Liver (tissue), 8 donors: ENCODE measurements at regions not wholly inside any gene's neighbourhood (a gene's known extent, or its start where the extent isn't known, plus 50 kb on each side); places are given as distances from the start of the nearest gene placed in this dataset.

Experiments
- DNase-seq: peaks from one replicate; pipeline ENCODE4 v3.0.0-alpha.2; 2017; ENCODE audit warnings: low spot score
- H3K27ac ChIP-seq, 2 donors: one replicate each; pipeline ENCODE4 v1.7.0; 2013; ENCODE audit warnings: inconsistent platforms in 2 of 2, low read length in 2 of 2, control low read depth in 1 of 2, low read depth in 1 of 2, mild to moderate bottlenecking in 1 of 2
- H3K27me3 ChIP-seq, 4 donors: one replicate each; pipeline versions ENCODE4 v1.6.1 to v1.7.0; 2013; ENCODE audit warnings: low read length in 3 of 4, inconsistent platforms in 1 of 4, mild to moderate bottlenecking in 1 of 4, moderate library complexity in 1 of 4; ENCODE audit not compliant: control insufficient read depth in 4 of 4, insufficient read depth in 4 of 4
- H3K36me3 ChIP-seq, 4 donors: one replicate each; pipeline versions ENCODE4 v1.6.1 to v1.7.0; 2013; ENCODE audit warnings: low read length in 3 of 4, mild to moderate bottlenecking in 3 of 4, low read depth in 1 of 4, moderate library complexity in 1 of 4; ENCODE audit not compliant: control insufficient read depth in 4 of 4, insufficient read depth in 3 of 4
- H3K4me1 ChIP-seq, 4 donors: one replicate each; pipeline versions ENCODE4 v1.6.1 to v1.7.0; 2013; ENCODE audit warnings: low read length in 3 of 4, mild to moderate bottlenecking in 3 of 4, moderate library complexity in 1 of 4; ENCODE audit not compliant: control insufficient read depth in 4 of 4, insufficient read depth in 4 of 4
- H3K4me3 ChIP-seq, 3 donors: one replicate each; pipeline versions ENCODE4 v1.6.1 to v1.7.0; 2013; ENCODE audit warnings: low read length in 3 of 3, control low read depth in 1 of 3, low read depth in 1 of 3, mild to moderate bottlenecking in 1 of 3
- H3K9ac ChIP-seq, 2 donors: one replicate each; pipeline ENCODE4 v1.7.0; 2013; ENCODE audit warnings: low read length in 2 of 2, mild to moderate bottlenecking in 2 of 2, moderate library complexity in 2 of 2, control low read depth in 1 of 2, low read depth in 1 of 2
- H3K9me3 ChIP-seq, 4 donors: one replicate each; pipeline versions ENCODE4 v1.6.1 to v1.7.0; 2013; ENCODE audit warnings: low read length in 3 of 4; ENCODE audit not compliant: control insufficient read depth in 4 of 4
- ATF3 ChIP-seq: IDR thresholded peaks from 2 replicates; pipeline ENCODE4 v1.6.1; 2016; ENCODE audit warnings: antibody characterized with exemption
- CTCF ChIP-seq: fragments of 150-350 bp; IDR thresholded peaks from 2 replicates; pipeline ENCODE4 v1.5.1; 2017; ENCODE audit warnings: improper control_type of control experiment, low read depth, low read length; ENCODE audit not compliant: missing input control
- EGR1 ChIP-seq, 2 donors: IDR thresholded peaks; 2 replicates each; pipeline ENCODE4 v1.6.1; 2016 to 2018; ENCODE audit warnings: antibody characterized with exemption in 2 of 2, low read depth in 2 of 2
- FOXA1 ChIP-seq: IDR thresholded peaks from 2 replicates; pipeline ENCODE4 v1.6.1; 2016; ENCODE audit warnings: antibody characterized with exemption
- FOXA2 ChIP-seq: IDR thresholded peaks from 2 replicates; pipeline ENCODE4 v1.6.1; 2016; ENCODE audit warnings: antibody characterized with exemption
- GABPA ChIP-seq, 2 donors: IDR thresholded peaks in 1 of 2; conservative IDR thresholded peaks in 1 of 2; 2 replicates each; pipeline ENCODE4 v1.6.1; 2016; ENCODE audit warnings: antibody characterized with exemption in 2 of 2, mild to moderate bottlenecking in 1 of 2, moderate library complexity in 1 of 2
- HNF4A ChIP-seq, 2 donors: conservative IDR thresholded peaks; 2 replicates each; pipeline ENCODE4 v1.6.1; 2016; ENCODE audit warnings: antibody characterized with exemption in 2 of 2, mild to moderate bottlenecking in 2 of 2
- HNF4G ChIP-seq: IDR thresholded peaks from 2 replicates; pipeline ENCODE4 v1.6.1; 2016; ENCODE audit warnings: antibody characterized with exemption
- JUND ChIP-seq, 2 donors: IDR thresholded peaks; 2 replicates each; pipeline ENCODE4 v1.6.1; 2016; ENCODE audit warnings: antibody characterized with exemption in 2 of 2
- MAX ChIP-seq: IDR thresholded peaks from 2 replicates; pipeline ENCODE4 v1.6.1; 2016; ENCODE audit warnings: antibody characterized with exemption
- NR2F2 ChIP-seq: IDR thresholded peaks from 2 replicates; pipeline ENCODE4 v1.6.1; 2016; ENCODE audit warnings: antibody characterized with exemption
- RAD21 ChIP-seq, 2 donors: IDR thresholded peaks; 2 replicates each; pipeline ENCODE4 v1.6.1; 2016; ENCODE audit warnings: antibody characterized with exemption in 2 of 2, mild to moderate bottlenecking in 2 of 2
- RXRA ChIP-seq, 2 donors: IDR thresholded peaks; 2 replicates each; pipeline ENCODE4 v1.6.1; 2017 to 2018; ENCODE audit warnings: antibody characterized with exemption in 2 of 2, mild to moderate bottlenecking in 1 of 2
- SP1 ChIP-seq: IDR thresholded peaks from 2 replicates; pipeline ENCODE4 v1.6.1; 2018; ENCODE audit warnings: antibody characterized with exemption, mild to moderate bottlenecking
- TAF1 ChIP-seq: conservative IDR thresholded peaks from 2 replicates; pipeline ENCODE4 v1.6.1; 2016; ENCODE audit warnings: antibody characterized with exemption, mild to moderate bottlenecking
- YY1 ChIP-seq: IDR thresholded peaks from 2 replicates; pipeline ENCODE4 v1.6.1; 2016; ENCODE audit warnings: antibody characterized with exemption, mild to moderate bottlenecking
- ZBTB33 ChIP-seq: IDR thresholded peaks from 2 replicates; pipeline ENCODE4 v1.6.1; 2016; ENCODE audit warnings: antibody characterized with exemption
- WGBS: extraction: QIAGEN DNeasy Blood & Tissue Kit; methylation state at CpG from one replicate; pipeline ENCODE4 v1.1.7; 2013; 5-methylcytosine and 5-hydroxymethylcytosine counted together
- TF ChIP-seq, protein P1 (sequence below): IDR thresholded peaks from 2 replicates; pipeline ENCODE4 v1.6.1; 2016; ENCODE audit warnings: antibody characterized with exemption, mild to moderate bottlenecking
- donor health status: healthy.
- donor health status: healthy.
- donor health status: healthy.
- donor health status: healthy.
- donor health status: healthy.

- TF ChIP-seq, protein P1, sequence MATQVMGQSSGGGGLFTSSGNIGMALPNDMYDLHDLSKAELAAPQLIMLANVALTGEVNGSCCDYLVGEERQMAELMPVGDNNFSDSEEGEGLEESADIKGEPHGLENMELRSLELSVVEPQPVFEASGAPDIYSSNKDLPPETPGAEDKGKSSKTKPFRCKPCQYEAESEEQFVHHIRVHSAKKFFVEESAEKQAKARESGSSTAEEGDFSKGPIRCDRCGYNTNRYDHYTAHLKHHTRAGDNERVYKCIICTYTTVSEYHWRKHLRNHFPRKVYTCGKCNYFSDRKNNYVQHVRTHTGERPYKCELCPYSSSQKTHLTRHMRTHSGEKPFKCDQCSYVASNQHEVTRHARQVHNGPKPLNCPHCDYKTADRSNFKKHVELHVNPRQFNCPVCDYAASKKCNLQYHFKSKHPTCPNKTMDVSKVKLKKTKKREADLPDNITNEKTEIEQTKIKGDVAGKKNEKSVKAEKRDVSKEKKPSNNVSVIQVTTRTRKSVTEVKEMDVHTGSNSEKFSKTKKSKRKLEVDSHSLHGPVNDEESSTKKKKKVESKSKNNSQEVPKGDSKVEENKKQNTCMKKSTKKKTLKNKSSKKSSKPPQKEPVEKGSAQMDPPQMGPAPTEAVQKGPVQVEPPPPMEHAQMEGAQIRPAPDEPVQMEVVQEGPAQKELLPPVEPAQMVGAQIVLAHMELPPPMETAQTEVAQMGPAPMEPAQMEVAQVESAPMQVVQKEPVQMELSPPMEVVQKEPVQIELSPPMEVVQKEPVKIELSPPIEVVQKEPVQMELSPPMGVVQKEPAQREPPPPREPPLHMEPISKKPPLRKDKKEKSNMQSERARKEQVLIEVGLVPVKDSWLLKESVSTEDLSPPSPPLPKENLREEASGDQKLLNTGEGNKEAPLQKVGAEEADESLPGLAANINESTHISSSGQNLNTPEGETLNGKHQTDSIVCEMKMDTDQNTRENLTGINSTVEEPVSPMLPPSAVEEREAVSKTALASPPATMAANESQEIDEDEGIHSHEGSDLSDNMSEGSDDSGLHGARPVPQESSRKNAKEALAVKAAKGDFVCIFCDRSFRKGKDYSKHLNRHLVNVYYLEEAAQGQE: no peak
- TF ChIP-seq RAD21 (IDR thresholded peaks at IDR 0.05) (peak; percentile 21 to 50), CTCF (no peak), RXRA (IDR thresholded peaks at IDR 0.05) (peak; percentile 73 to 78), ZBTB33 (no peak), ATF3 (no peak), GABPA (IDR thresholded peaks at IDR 0.05 in 1 of 2, conservative IDR thresholded peaks at IDR 0.05 in 1 of 2) (no peak), HNF4A (conservative IDR thresholded peaks at IDR 0.05) (peak; percentile 83 to 85), JUND (IDR thresholded peaks at IDR 0.05) (no peak), FOXA1 (no peak), YY1 (peak; percentile 44), SP1 (peak; percentile 79), MAX (peak; percentile 72), NR2F2 (peak; percentile 30), EGR1 (IDR thresholded peaks at IDR 0.05; ENCODE audit: low read depth in 2 of 2) (peak in 1 of 2 donors; percentile 15), TAF1 (no peak), FOXA2 (no peak), HNF4G (peak; percentile 44)
- Histone ChIP-seq H3K9me3 (no peaks in the 10 kb centered on the region), H3K4me3 (peak overlapping the region in 1 of 3 donors; percentile 16), H3K27me3 (no peaks in the 10 kb centered on the region), H3K4me1 (peaks cover 3 to 52% (median 27%) of the 10 kb centered on the region in 4 donors), H3K9ac (peak overlapping the region in 1 of 2 donors; percentile 66), H3K36me3 (no peaks in the 10 kb centered on the region), H3K27ac (peak overlapping the region; percentile 94 to 98)
- no peak for DNase-seq
- WGBS: 28% methylated on average over 7 of the region's 7 CpGs
Observed at GRCh38 chr1:56413671-56414199, 165.6 kb downstream of the PLPP3 start.
